HG03159 (cell line): ENCODE measurements at regions not wholly inside any gene's neighbourhood (a gene's known extent, or its start where the extent isn't known, plus 50 kb on each side); places are given as distances from the start of the nearest gene placed in this dataset.

ENCODE experiments used
- ATAC-seq: cut with Tn5 transposase; IDR thresholded peaks from one replicate; pipeline ENCODE4 v1.9.1; 2021; ENCODE audit warnings: mild to moderate bottlenecking, moderate library complexity; ENCODE audit not compliant: unreplicated experiment

- ATAC-seq: no peak
Observed at GRCh38 chr14:99038431-99038820, 233.6 kb downstream of the BCL11B start.

- no peak for ATAC-seq
Observed at GRCh38 chr14:99039331-99040041, 232.5 kb downstream of the BCL11B start.

GRCh38 chr14:99040052-99040451 lies 231.9 kb downstream of the BCL11B start:
- no peak for ATAC-seq

GRCh38 chr14:99040711-99041110 lies 231.3 kb downstream of the BCL11B start:
- ATAC-seq: no peak

- no peak for ATAC-seq
Observed at GRCh38 chr14:99041141-99041819, 230.7 kb downstream of the BCL11B start.

GRCh38 chr14:99041820-99042174 lies 230.2 kb downstream of the BCL11B start:
- ATAC-seq: no peak

GRCh38 chr14:99042381-99043266 lies 229.4 kb downstream of the BCL11B start:
- ATAC-seq: no peak

GRCh38 chr14:99043267-99043615 lies 228.8 kb downstream of the BCL11B start:
- ATAC-seq: no peak

GRCh38 chr14:99043756-99044155 lies 228.2 kb downstream of the BCL11B start:
- ATAC-seq: no peak

GRCh38 chr14:99047441-99048031 lies 224.5 kb downstream of the BCL11B start:
- no peak for ATAC-seq

GRCh38 chr14:99050309-99050708 lies 221.7 kb downstream of the BCL11B start:
- no peak for ATAC-seq

- ATAC-seq: no peak
Observed at GRCh38 chr14:99052467-99052866, 219.5 kb downstream of the BCL11B start.

GRCh38 chr14:99055019-99055418 lies 217.0 kb downstream of the BCL11B start:
- ATAC-seq: no peak

GRCh38 chr14:99055816-99056215 lies 216.2 kb downstream of the BCL11B start:
- ATAC-seq: no peak

- ATAC-seq: no peak
Observed at GRCh38 chr14:99057576-99058083, 214.4 kb downstream of the BCL11B start.

GRCh38 chr14:99058542-99058941 lies 213.5 kb downstream of the BCL11B start:
- ATAC-seq: no peak

- ATAC-seq: no peak
Observed at GRCh38 chr14:99062216-99062615, 209.8 kb downstream of the BCL11B start.

- ATAC-seq: no peak
Observed at GRCh38 chr14:99062772-99063418, 209.1 kb downstream of the BCL11B start.

GRCh38 chr14:99063620-99064225 lies 208.3 kb downstream of the BCL11B start:
- no peak for ATAC-seq

GRCh38 chr14:99064262-99064954 lies 207.6 kb downstream of the BCL11B start:
- no peak for ATAC-seq
